RWPE2 (cell line): ENCODE measurements at regions not wholly inside any gene's neighbourhood (a gene's known extent, or its start where the extent isn't known, plus 50 kb on each side); places are given as distances from the start of the nearest gene placed in this dataset.
A peak's percentile ranks its signal among the peaks of the same experiment; 100 is the strongest.

Experiments
- ATAC-seq: fragments of 200-7000 bp; cut with Tn5 transposase; 3 replicates; pipeline ENCODE4 v1.9.1; 2021; ENCODE audit warnings: low read depth
- DNase-seq: peaks from one replicate; pipeline ENCODE4 v3.0.0-alpha.2; 2020; ENCODE audit warnings: low spot score
- H3K27ac ChIP-seq: fragments of 450-650 bp; 2 replicates; pipeline ENCODE4 v1.5.1; 2017; ENCODE audit warnings: mild to moderate bottlenecking; ENCODE audit not compliant: poor library complexity, severe bottlenecking
- H3K27me3 ChIP-seq: fragments of 250-450 bp; sonication (Bioruptor Pico); 2 replicates; pipeline ENCODE4 v1.5.1; 2021; ENCODE audit warnings: mild to moderate bottlenecking, moderate library complexity; ENCODE audit not compliant: insufficient read depth, poor library complexity, severe bottlenecking
- H3K36me3 ChIP-seq: fragments of 250-450 bp; sonication (Bioruptor Pico); 2 replicates; pipeline ENCODE4 v1.5.1; 2020; ENCODE audit warnings: low read depth, mild to moderate bottlenecking, moderate library complexity
- H3K4me1 ChIP-seq: fragments of 250-450 bp; sonication (Bioruptor Pico); 2 replicates; pipeline ENCODE4 v1.5.1; 2021; ENCODE audit warnings: mild to moderate bottlenecking, moderate library complexity; ENCODE audit not compliant: insufficient read depth, poor library complexity, severe bottlenecking
- H3K4me3 ChIP-seq: fragments of 250-450 bp; sonication (Bioruptor Pico); 2 replicates; pipeline ENCODE4 v1.5.1; 2021; ENCODE audit warnings: mild to moderate bottlenecking, moderate library complexity; ENCODE audit not compliant: severe bottlenecking
- H3K9me3 ChIP-seq: fragments of 250-450 bp; sonication (Bioruptor Pico); 2 replicates; pipeline ENCODE4 v1.5.1; 2021; ENCODE audit warnings: mild to moderate bottlenecking, moderate library complexity; ENCODE audit not compliant: severe bottlenecking
- TF ChIP-seq, protein P1 (sequence below): fragments of 450-650 bp; IDR thresholded peaks from one replicate; pipeline ENCODE4 v1.5.1; 2017; ENCODE audit warnings: mild to moderate bottlenecking, moderate library complexity; ENCODE audit not compliant: poor library complexity, severe bottlenecking

DNA sequence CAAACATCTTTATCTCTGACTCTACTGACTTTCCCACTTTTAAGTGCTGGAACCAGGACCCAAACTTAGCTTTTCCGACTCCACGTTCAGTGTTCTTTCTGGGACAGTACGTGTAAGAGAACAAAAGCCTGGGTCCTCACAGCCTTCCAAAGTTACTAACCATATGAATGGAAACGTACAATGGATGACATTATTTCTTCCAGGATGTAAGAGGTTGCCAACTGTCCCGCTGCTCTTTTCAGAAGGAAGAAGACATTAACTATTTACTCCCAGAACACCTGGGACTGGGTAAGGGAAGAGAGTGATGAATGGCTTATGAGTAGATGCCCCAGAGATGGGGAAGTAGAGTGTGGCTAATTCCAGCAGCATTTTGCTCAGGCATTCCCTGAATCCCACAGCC, 114.7 kb downstream of the TRAPPC11 start:
- Histone ChIP-seq H3K9me3 (no peaks in the 10 kb centered on the region), H3K27me3 (no peaks in the 10 kb centered on the region), H3K27ac (no peak overlapping the region), H3K36me3 (no peaks in the 10 kb centered on the region), H3K4me1 (no peaks in the 10 kb centered on the region), H3K4me3 (no peak overlapping the region)
- DNase-seq (no peak), ATAC-seq (no peak)
- TF ChIP-seq, protein P1, sequence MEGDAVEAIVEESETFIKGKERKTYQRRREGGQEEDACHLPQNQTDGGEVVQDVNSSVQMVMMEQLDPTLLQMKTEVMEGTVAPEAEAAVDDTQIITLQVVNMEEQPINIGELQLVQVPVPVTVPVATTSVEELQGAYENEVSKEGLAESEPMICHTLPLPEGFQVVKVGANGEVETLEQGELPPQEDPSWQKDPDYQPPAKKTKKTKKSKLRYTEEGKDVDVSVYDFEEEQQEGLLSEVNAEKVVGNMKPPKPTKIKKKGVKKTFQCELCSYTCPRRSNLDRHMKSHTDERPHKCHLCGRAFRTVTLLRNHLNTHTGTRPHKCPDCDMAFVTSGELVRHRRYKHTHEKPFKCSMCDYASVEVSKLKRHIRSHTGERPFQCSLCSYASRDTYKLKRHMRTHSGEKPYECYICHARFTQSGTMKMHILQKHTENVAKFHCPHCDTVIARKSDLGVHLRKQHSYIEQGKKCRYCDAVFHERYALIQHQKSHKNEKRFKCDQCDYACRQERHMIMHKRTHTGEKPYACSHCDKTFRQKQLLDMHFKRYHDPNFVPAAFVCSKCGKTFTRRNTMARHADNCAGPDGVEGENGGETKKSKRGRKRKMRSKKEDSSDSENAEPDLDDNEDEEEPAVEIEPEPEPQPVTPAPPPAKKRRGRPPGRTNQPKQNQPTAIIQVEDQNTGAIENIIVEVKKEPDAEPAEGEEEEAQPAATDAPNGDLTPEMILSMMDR = no peak

DNA sequence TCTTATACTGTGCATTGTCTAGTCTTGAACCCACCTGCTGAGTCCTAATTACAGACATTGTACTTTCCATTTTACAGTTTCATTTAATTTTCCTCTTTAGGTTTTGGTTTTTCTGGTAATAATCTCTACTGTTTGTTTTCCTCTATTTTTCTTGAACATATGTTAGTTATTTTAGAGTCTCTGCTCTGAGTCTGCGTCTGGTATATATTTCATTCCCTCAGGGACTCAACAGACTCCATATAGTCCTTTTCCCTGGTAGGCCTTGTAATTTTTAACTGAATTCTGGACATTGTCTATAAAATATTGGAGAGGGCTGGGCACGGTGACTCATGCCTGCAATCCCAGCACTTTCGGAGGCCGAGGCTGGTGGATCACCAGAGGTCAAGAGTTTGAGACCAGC, 121.8 kb upstream of the STOX2 start:
- no peak for ATAC-seq
- H3K36me3 ChIP-seq = no peaks in the 10 kb centered on the region
- no peak overlapping the region for H3K27ac ChIP-seq
- no peak overlapping the region for H3K4me3 ChIP-seq
- no peaks in the 10 kb centered on the region for H3K4me1 ChIP-seq
- no peaks in the 10 kb centered on the region for H3K9me3 ChIP-seq
- TF ChIP-seq, protein P1 = no peak
- no peaks in the 10 kb centered on the region for H3K27me3 ChIP-seq
- DNase-seq = no peak

DNA sequence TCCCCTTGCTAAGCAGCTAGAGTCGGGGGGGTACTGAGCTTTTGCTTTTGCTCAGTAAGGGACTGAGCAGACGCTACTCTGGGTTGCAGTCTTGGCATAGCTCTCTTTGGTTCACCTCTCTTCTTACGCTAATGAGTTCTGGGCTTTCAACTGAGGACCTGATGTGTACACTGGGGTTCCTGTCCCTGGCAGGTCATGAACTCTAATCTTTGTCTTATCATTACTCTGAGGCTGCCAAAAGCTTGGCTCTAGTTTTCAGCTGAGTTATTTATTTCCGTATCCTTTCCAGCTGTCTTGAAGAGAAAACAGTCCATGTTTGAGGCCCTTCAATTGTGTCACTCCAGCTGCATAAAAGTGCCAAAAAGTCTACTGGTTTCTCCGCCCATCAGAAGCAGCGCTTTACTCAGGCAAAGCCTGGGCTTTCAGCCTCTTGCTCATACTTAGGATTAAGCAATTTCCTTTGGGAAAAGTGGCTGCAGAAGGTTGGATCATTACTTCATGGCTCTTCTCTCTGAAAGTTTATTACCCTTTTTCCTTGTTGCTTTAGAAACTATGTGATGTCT, 121.0 kb upstream of the STOX2 start:
- ATAC-seq = peak; percentile 72
- TF ChIP-seq, protein P1 = no peak
- no peak for DNase-seq

DNA sequence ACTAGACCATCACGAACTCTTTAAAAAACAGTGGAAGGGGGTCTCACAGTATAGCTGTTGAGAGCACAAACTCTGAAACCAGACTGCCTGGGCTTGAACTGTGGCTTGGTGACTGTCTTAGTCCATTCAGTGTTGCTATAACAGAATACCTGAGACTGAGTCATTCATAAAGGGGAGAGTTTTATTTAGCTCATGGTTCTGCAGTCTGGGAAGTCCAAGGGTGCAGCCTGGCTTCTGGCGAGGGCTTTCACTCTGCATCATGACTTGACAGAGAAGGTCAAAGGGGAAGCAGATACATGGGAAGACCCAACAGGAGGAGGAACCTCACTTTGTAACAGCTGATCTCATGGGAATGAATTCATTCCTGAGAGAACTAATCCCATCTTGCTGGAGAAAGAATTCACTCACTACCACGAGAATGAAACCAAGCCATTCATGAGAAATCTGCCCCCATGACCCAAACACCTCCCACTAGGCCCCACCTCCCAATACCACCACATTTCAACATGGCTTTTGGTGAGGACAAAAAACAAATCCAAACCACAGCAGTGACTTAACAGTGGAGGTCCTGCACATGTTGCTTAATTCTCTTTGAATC, 116.7 kb upstream of the STOX2 start:
- DNase-seq = no peak
- H3K4me3 ChIP-seq = no peak overlapping the region
- peaks cover 3% of the 10 kb centered on the region for H3K9me3 ChIP-seq
- TF ChIP-seq, protein P1 = no peak
- no peaks in the 10 kb centered on the region for H3K27me3 ChIP-seq
- ATAC-seq = no peak
- no peak overlapping the region for H3K27ac ChIP-seq
- no peaks in the 10 kb centered on the region for H3K4me1 ChIP-seq
- H3K36me3 ChIP-seq = no peaks in the 10 kb centered on the region

More for the DNA sequence above, 121.0 kb upstream of the STOX2 start:
- no peak overlapping the region for H3K27ac ChIP-seq
- H3K4me1 ChIP-seq = no peaks in the 10 kb centered on the region
- H3K27me3 ChIP-seq = no peaks in the 10 kb centered on the region
- no peak overlapping the region for H3K4me3 ChIP-seq
- no peaks in the 10 kb centered on the region for H3K36me3 ChIP-seq
- no peaks in the 10 kb centered on the region for H3K9me3 ChIP-seq

DNA sequence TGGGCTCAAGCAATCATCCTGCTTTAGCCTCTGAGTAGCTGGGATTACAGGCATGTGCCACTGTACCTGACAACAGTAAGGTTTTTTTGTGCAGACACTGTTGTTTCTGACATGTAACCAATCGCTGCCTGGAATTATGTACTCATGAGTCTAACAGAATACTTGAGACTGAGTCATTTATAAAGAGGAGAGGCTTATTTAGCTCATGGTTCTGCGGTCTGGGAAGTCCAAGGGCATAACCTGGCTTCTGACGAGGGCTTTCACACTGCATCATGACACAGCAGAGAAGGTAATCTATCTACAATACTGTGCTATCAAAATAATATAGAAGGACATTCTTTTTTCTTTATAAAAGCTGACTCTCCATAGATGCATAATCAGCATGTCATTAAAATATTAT, 115.5 kb upstream of the STOX2 start:
- Histone ChIP-seq H3K9me3 (peaks cover 3% of the 10 kb centered on the region), H3K27ac (no peak overlapping the region), H3K36me3 (no peaks in the 10 kb centered on the region), H3K4me1 (no peaks in the 10 kb centered on the region), H3K27me3 (no peaks in the 10 kb centered on the region), H3K4me3 (no peak overlapping the region)
- ATAC-seq (no peak), DNase-seq (no peak)
- TF ChIP-seq, protein P1 = no peak
